SW480 (cell line): ENCODE measurements at regions not wholly inside any gene's neighbourhood (a gene's known extent, or its start where the extent isn't known, plus 50 kb on each side); places are given as distances from the start of the nearest gene placed in this dataset.

Experiments used
- DNase-seq: peaks from one replicate; pipeline ENCODE4 v3.0.0-alpha.2; 2016; ENCODE audit warnings: low spot score

GRCh38 chr6:41451039-41451438 lies 95.1 kb upstream of the FOXP4 start:
- DNase-seq = no peak

GRCh38 chr6:41451515-41452163 lies 94.5 kb upstream of the FOXP4 start:
- no peak for DNase-seq

- DNase-seq = no peak
These were observed 93.4 kb upstream of the FOXP4 start for GRCh38 chr6:41452763-41453162.

GRCh38 chr6:41453244-41453643 lies 92.9 kb upstream of the FOXP4 start:
- no peak for DNase-seq

GRCh38 chr6:41454189-41454789 lies 91.9 kb upstream of the FOXP4 start:
- DNase-seq = no peak

- no peak for DNase-seq
These were observed 90.8 kb upstream of the FOXP4 start for GRCh38 chr6:41455410-41455809.

- DNase-seq = no peak
These were observed 90.4 kb upstream of the FOXP4 start for GRCh38 chr6:41455818-41456217.

- no peak for DNase-seq
These were observed 88.9 kb upstream of the FOXP4 start for GRCh38 chr6:41457303-41457670.

- DNase-seq = no peak
These were observed 86.4 kb upstream of the FOXP4 start for GRCh38 chr6:41459738-41460137.

- no peak for DNase-seq
These were observed 85.3 kb upstream of the FOXP4 start for GRCh38 chr6:41460742-41461336.

GRCh38 chr6:41462033-41462432 lies 84.1 kb upstream of the FOXP4 start:
- no peak for DNase-seq

GRCh38 chr6:41463062-41463930 lies 82.9 kb upstream of the FOXP4 start:
- peak; percentile 58 for DNase-seq

GRCh38 chr6:41464019-41464418 lies 82.2 kb upstream of the FOXP4 start:
- DNase-seq = no peak

- no peak for DNase-seq
These were observed 81.7 kb upstream of the FOXP4 start for GRCh38 chr6:41464481-41464880.

GRCh38 chr6:41466437-41466990 lies 79.7 kb upstream of the FOXP4 start:
- no peak for DNase-seq

- no peak for DNase-seq
These were observed 79.1 kb upstream of the FOXP4 start for GRCh38 chr6:41467061-41467460.

GRCh38 chr6:41467627-41468404 lies 78.4 kb upstream of the FOXP4 start:
- DNase-seq = no peak

GRCh38 chr6:41469156-41470028 lies 76.8 kb upstream of the FOXP4 start:
- no peak for DNase-seq

- no peak for DNase-seq
These were observed 76.2 kb upstream of the FOXP4 start for GRCh38 chr6:41470029-41470330.

- DNase-seq = no peak
These were observed 75.7 kb upstream of the FOXP4 start for GRCh38 chr6:41470331-41471063.
